CD4-positive, alpha-beta T cell treated with Interleukin-2 at 100 ng/mL for 4 hours (primary cell): ENCODE measurements at regions not wholly inside any gene's neighbourhood (a gene's known extent, or its start where the extent isn't known, plus 50 kb on each side); places are given as distances from the start of the nearest gene placed in this dataset.
A peak's percentile ranks its signal among the peaks of the same experiment; 100 is the strongest.
"Not testable (repeated sequence)": the region's sequence is repeated elsewhere in the genome, so short reads cannot be mapped to it uniquely, and the experiment has no call there.

Source experiments
- DNase-seq: peaks from one replicate; pipeline ENCODE4 v3.0.0-alpha.2; 2020; ENCODE audit warnings: low spot score

GRCh38 chr14:106537597-106537996, 1011.2 kb downstream of the TMEM121 start:
- DNase-seq = not testable (repeated sequence)

DNA sequence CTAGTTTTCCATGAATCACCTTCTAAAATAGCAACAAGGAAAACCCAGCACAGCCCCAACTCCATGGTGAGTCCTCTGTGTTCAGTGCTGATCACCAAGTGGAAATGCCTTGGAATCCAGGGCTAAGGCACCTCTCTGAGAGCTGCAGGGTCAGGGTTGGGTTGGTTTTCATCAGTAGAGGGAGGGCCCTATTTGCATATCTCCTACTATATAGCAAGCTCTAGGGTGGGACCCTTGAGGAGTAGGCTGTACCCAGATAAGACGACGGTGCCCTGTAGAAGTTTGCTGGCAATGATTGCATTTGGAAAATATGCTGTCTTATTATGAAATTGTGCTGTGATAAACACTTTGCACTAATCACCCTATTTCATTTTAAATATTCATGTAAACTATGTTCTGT, 1011.8 kb downstream of the TMEM121 start:
- no peak for DNase-seq

DNA sequence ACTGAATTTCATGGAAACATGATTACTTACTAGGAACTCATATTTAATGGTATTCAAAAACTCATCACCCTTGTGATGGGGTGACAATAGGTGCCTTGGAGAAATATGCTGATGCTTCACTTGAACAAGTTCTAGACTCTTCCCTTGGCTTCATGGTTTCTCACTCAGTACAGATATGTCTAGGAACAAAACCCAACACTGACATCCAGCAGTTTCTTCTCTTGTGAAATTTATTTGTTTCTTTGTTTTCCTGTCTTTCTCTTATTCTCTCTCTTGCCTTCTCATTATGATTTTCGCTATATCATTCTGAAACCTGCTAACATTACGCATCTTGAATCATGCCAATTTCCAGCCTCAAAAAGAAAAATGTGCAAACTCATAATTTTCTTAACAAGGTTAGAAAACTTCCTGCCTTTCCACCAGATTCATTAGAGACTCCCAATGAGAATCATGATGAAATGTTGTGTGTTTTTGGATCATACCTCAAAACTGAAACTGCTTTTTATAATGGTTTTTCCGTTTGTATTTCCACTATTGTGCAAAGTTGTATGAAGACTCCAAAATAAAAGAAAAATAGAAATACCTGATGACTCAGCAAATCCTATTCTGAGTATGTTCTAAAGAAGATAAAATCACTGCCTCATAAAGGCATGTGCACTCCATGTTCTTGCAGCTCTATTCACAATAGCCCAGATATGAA, 1021.5 kb downstream of the TMEM121 start:
- DNase-seq = no peak

DNA sequence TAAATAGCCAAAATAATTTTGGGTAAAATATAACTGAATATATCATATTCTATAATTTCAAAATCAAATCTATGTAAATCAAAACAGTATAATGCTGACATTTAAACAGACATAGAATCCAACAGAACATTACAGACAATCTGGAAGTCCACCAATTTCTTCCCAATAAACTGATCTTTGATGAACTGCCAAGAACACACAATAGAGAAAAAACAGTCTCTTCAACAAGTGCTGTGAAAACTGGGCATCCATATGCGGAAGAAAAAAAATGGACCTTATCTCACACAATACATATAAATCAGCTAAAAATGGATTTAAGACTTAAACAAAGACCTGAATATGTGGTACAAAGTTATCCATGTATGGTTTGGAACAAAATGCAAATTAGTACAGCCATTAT, 1022.7 kb downstream of the TMEM121 start:
- no peak for DNase-seq

DNA sequence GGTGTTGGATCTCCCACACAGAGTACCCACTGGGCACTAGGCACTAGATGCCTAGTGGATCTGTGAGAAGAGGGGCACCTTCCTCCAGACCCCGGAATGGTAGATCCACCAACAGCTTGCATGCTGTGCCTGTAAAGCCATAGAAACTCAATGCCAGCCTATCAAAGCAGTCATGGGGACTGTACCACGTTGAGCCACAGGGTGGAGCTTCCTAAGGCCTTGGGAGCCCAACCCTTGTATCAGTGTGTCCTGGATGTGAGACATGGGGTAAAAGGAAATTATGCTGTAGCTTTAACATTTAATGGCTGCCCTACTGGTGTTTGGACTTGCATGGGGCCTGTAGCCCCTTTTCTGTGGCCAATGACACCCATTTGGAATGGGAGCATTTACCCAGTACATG, 1024.9 kb downstream of the TMEM121 start:
- DNase-seq = no peak

GRCh38 chr14:106556211-106556610, 1029.8 kb downstream of the TMEM121 start:
- not testable (repeated sequence) for DNase-seq

DNA sequence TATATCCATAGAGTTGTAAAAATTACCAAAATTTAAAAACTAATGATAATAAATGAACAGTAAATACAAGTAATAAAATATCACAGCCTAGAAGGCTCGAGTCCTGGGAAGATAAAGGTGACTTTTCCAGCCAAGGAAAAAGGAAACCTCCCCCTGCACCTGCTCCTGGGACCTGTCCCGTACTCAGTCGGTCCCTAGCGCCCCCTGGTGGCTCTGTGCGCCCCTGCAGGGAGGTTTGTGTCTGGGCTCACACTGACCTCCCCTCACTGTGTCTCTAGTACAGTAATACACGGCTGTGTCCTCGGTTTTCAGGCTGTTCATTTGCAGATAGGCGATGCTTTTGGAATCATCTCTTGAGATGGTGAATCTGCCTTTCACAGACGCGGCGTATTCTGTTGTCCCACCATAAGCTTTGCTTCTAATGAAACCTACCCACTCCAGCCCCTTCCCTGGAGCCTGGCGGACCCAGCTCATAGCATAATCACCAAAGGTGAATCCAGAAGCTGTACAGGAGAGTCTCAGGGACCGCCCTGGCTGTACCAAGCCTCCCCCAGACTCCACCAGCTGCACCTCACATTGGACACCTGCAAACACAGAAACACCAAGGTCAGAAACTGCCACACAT, 1030.4 kb downstream of the TMEM121 start:
- DNase-seq = peak; percentile 70

GRCh38 chr14:106562451-106562850, 1036.1 kb downstream of the TMEM121 start:
- DNase-seq = no peak

- peak; percentile 56 for DNase-seq
These were observed 1037.8 kb downstream of the TMEM121 start for GRCh38 chr14:106564058-106564643.

- no peak for DNase-seq
These were observed 1052.1 kb downstream of the TMEM121 start for GRCh38 chr14:106578481-106578880.

- no peak for DNase-seq
These were observed 1052.7 kb downstream of the TMEM121 start for GRCh38 chr14:106579084-106579483.

- DNase-seq = no peak
These were observed 1059.3 kb downstream of the TMEM121 start for GRCh38 chr14:106585692-106586091.

- peak; percentile 55 for DNase-seq
These were observed 1059.8 kb downstream of the TMEM121 start for GRCh38 chr14:106586098-106586704.

DNA sequence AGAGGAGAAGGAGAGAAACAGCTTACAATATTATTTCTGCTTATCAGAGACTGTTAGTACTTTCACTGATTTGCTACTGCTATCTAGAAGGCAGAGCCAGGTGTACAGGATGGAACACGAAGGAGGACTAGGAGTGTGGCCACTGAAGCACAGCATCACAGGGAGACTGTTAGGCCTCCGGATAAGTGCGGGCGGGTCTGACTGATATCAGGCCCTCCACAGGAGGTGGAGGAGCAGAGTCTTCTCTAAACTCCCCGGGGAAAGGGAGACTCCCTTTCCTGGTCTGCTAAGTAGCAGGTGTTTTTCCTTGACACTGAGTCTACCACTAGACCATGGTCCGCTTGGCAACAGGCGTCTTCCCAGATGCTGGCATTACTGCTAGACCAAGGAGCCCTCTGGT, 1065.2 kb downstream of the TMEM121 start:
- DNase-seq = not testable (repeated sequence)

GRCh38 chr14:106592115-106592852, 1065.9 kb downstream of the TMEM121 start:
- DNase-seq = peak; percentile 4

- no peak for DNase-seq
These were observed 1072.8 kb downstream of the TMEM121 start for GRCh38 chr14:106599209-106599608.

DNA sequence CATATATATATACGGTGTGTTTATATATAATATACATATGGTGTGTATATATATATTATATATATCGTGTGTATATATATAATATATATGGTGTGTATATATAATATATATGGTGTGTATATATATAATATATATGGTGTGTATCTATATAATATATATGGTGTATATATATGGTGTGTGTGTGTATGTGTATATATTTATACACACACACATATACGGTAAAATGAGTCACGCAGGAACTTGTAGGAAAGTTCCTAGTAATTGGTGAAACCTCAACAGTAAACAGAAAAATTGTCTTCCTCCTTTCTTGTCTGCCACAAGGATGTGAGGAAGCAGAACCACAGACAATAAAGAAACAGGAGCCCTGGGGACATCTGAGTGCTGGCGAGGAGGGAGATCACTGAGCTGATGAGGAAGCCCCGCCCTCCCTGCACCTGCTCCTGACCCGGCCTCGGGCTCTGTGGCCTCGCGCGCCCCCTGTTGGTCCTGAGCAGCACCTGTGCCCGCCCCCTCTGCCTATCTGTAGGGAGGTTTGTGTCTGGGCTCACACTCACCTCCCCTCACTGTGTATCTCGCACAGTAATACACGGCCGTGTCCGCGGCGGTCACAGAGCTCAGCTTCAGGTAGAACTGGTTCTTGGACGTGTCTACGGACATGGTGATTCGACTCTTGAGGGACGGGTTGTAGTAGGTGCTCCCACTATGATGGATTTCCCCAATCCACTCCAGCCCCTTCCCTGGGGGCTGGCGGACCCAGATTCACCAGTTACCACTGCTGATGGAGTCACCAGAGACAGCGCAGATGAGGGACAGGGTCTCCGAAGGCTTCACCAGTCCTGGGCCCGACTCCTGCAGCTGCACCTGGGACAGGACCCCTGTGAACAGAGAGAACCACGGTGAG, 1079.4 kb downstream of the TMEM121 start:
- DNase-seq = peak; percentile 74

GRCh38 chr14:106606936-106607335, 1080.6 kb downstream of the TMEM121 start:
- no peak for DNase-seq

- DNase-seq = no peak
These were observed 1084.3 kb downstream of the TMEM121 start for GRCh38 chr14:106610691-106611090.

DNA sequence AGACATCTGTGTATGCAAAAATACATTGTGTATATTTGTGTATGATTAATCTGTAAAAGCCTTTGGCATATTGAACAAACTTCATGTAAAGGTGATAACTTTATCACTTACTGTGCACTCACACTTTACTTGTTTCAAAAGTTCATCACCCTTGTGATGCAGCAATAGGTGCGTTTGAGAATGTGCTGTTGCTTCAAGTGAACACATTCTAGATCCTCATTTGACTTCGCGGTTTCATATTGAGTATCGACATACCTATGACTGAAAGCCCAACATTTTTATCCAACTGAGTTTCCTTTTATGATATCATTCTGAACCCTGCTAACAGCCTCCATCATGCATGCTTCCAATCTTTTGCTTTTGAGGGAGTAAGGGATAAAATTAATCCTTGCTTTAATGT, 1086.9 kb downstream of the TMEM121 start:
- no peak for DNase-seq

DNA sequence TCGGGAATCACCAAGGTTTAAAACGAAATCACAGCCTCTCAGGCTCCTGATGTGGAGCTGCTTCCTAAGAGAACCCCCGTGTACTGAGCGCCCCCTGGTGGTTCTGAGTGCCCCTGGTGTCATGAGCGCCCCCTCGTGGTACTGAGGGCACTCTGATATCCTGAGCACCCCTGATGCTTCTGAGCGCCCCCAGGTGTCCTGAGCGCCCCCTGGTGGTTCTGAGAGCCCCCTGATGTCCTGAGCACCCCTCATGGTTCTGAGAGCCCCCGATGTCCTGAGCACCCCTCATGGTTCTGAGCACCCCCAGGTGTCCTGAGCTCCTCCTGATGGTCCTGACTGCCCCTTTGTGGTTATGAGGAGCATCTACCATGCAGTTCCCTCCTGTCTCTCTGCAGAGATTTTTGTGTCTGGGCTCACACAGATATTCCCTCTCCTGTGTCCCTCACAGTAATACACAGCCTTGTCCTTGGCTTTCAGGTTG, 1092.1 kb downstream of the TMEM121 start:
- peak; percentile 82 for DNase-seq
